ENCODE measurements at regions not wholly inside any gene's neighbourhood (a gene's known extent, or its start where the extent isn't known, plus 50 kb on each side); places are given as distances from the start of the nearest gene placed in this dataset.

- POLR2A ChIA-PET = no interaction called here
- no peak overlapping the region for H3K4me3 ChIP-seq (ENCODE audit: low read depth, low read length)
- DNase-seq (ENCODE audit: low read depth, low spot score) = no peak
- CTCF ChIA-PET = no interaction called here
- TF ChIP-seq CTCF (IDR thresholded peaks at IDR 0.05; ENCODE audit: insufficient read depth, low read length, missing control alignments) = no peak
Observed at GRCh38 chr6:95099410-95099809, 477.9 kb upstream of the MANEA start.

GRCh38 chr6:95109212-95109611, 468.1 kb upstream of the MANEA start:
- ChIA-PET POLR2A (no interaction called here), CTCF (interaction anchor here (1.3 kb wide), 1 partner anchor 18 kb away, joined by 4 read pairs; no protein-coding TSS in a partner anchor)
- no peak for DNase-seq (ENCODE audit: low read depth, low spot score)
- no peak for TF ChIP-seq CTCF (IDR thresholded peaks at IDR 0.05; ENCODE audit: insufficient read depth, low read length, missing control alignments)
- no peak overlapping the region for H3K4me3 ChIP-seq (ENCODE audit: low read depth, low read length)

- POLR2A ChIA-PET = no interaction called here
- TF ChIP-seq CTCF (IDR thresholded peaks at IDR 0.05; ENCODE audit: insufficient read depth, low read length, missing control alignments) = no peak
- CTCF ChIA-PET = no interaction called here
Observed at GRCh38 chr6:95110767-95111166, 466.6 kb upstream of the MANEA start.

GRCh38 chr6:95117236-95117635, 460.1 kb upstream of the MANEA start:
- ChIA-PET POLR2A (no interaction called here), CTCF (no interaction called here)
- no peak for DNase-seq (ENCODE audit: low read depth, low spot score)
- no peak for TF ChIP-seq CTCF (IDR thresholded peaks at IDR 0.05; ENCODE audit: insufficient read depth, low read length, missing control alignments)
- no peak overlapping the region for H3K4me3 ChIP-seq (ENCODE audit: low read depth, low read length)

More at GRCh38 chr6:95110767-95111166, 466.6 kb upstream of the MANEA start:
- no peak overlapping the region for H3K4me3 ChIP-seq (ENCODE audit: low read depth, low read length)
- no peak for DNase-seq (ENCODE audit: low read depth, low spot score)

GRCh38 chr6:95119927-95120326, 457.4 kb upstream of the MANEA start:
- ChIA-PET CTCF (no interaction called here), POLR2A (no interaction called here)
- no peak for TF ChIP-seq CTCF (IDR thresholded peaks at IDR 0.05; ENCODE audit: insufficient read depth, low read length, missing control alignments)
- no peak for DNase-seq (ENCODE audit: low read depth, low spot score)
- no peak overlapping the region for H3K4me3 ChIP-seq (ENCODE audit: low read depth, low read length)

GRCh38 chr6:95120984-95121383, 456.4 kb upstream of the MANEA start:
- no peak overlapping the region for H3K4me3 ChIP-seq (ENCODE audit: low read depth, low read length)
- ChIA-PET CTCF (no interaction called here), POLR2A (no interaction called here)
- no peak for DNase-seq (ENCODE audit: low read depth, low spot score)
- no peak for TF ChIP-seq CTCF (IDR thresholded peaks at IDR 0.05; ENCODE audit: insufficient read depth, low read length, missing control alignments)
